Stimulated activated naive CD8-positive, alpha-beta T cell treated with anti-CD3 and anti-CD28 coated beads, Interleukin-15, Interleukin-2, amounts not matched to agents 100 U/mL and 50 U/mL, for 24 hours (primary cell): ENCODE measurements at regions not wholly inside any gene's neighbourhood (a gene's known extent, or its start where the extent isn't known, plus 50 kb on each side); places are given as distances from the start of the nearest gene placed in this dataset.

Experiments
- ATAC-seq: fragments of 150-1000 bp; cut with Tn5 transposase; one replicate; pipeline ENCODE4 v1.10.0; 2021
- DNase-seq: peaks from one replicate; pipeline ENCODE4 v3.0.0; 2021

DNA sequence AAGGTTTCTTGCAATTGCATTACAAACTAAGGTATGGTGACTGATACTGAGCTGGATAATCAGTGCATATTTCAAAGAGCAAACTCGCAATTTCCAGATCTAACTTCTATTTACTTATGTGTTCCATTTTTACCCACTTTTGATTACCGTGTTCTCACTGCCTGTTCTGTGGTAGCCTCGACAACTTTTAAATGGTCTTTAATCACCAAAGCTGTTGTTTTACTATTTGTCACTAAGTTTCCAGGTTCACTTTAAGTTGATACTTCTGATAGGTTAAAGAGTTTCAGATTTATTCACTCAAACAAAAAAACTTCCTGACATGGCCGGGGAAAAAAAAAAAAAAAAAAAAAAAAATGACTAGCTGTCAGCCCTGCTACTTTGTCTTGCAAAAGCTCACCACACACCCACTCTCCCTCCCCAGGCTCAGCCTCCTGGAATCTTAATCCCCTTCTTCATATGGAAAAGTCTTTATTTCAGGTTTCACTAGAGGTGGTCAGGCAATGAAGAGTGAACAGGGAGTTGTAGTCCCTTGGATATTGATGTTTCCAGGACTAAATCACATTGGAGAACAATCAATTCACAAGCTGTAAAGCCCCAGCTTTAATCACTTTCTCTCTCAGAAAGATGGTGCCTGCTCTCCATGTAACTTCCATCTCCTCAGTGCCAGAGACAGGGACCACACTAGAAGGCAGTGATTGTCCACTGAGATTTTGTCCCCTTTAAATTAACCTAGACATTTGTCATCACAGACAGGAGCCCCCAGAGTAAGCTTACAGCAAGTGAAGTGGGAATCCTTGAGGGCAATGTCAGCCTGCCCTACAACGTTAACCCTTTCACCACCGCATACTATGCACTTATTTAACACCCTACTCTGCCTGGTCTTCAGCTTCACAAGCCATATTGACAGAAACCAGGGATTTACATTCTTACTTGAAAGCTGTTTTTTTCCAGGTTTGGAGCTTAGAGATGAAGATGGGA lies 749.1 kb upstream of the SORCS1 start:
- DNase-seq (no peak), ATAC-seq (no peak)

DNA sequence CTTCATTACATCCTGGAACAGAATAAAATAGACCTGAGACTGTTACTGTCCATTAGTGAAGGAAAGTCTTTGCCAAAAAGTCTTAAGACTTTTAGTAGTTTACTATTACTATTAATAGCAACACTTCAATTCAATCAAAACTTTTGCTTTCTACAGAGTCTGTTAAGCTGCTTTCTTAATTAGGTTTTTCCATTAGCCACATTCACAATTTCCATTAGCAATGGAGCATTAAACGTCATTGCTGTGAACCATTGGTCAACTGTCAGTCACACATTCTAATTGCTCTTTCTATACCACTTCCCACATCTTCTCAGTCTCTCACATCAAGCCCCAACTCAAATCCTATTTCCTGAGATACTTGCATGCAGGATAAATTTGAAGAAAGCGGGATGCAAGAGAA lies 736.6 kb upstream of the SORCS1 start:
- DNase-seq (no peak), ATAC-seq (no peak)

- no peak for DNase-seq
- ATAC-seq = no peak
These were observed 735.6 kb upstream of the SORCS1 start for GRCh38 chr10:107900131-107900530.

DNA sequence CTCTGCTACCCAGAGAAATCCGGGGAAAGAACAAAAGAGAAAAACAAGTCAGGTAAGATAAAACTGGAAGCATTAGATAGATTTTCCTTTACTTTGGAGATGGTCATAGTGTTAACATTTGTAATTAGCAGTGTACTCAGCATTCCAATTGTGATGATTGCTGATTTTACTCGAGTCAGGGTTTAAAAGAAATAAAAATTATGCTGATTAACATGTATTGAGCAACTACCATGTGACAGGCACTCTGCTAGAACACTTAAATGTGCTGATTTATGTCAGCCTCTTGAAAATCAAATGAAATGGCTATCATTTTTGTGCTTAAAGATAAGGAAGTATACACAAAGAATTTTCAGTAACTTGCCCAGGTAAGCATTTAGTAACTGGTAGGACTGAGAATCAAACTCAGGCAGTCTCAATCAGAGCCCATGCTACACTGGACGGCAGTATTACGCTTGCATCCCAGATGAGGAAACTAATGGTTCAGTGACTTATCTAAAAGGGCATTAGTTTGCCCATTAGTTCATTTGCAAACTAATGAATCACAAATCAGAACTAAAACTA lies 735.1 kb upstream of the SORCS1 start:
- DNase-seq (no peak), ATAC-seq (no peak)

- DNase-seq (no peak), ATAC-seq (no peak)
These were observed 734.6 kb upstream of the SORCS1 start for GRCh38 chr10:107899075-107899474.

DNA sequence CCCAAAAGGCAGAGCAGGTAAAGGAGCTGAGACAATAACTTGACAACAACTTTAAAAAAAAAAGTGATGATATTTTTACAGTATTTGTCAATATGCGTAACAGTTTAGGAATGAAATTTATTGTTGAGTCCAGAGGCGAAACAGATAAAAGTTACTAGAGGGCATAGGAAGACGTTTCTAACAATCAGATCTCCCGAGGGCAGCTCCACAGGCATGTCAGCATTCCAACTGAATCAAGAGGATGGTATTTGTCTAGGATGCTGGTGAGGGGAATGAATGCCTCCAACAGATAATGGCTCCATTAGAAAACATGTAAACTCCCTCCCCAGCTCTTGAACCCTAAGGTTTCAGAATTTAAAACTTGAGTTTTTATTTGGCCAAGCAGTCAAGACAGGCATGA lies 733.9 kb upstream of the SORCS1 start:
- no peak for ATAC-seq
- no peak for DNase-seq

DNA sequence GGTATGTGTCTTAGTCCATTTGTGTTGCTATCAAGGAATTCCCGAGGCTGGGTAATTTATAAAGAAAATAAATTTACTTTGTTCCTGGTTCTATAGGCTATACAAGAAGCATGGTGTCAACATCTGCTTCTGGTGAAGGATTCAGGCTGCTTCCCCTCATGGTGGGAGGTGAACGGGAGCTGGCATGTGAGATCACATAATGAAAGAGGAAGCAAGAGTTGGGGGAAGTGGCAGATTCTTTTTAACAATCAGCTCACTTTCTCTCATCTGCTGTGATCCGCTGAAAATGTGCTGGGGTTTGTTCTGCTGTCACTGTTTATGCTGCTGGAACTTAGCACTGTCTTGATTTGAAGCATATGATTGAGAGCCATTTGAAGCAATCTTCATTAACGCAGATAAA lies 730.0 kb upstream of the SORCS1 start:
- ATAC-seq = no peak
- no peak for DNase-seq

- DNase-seq (no peak), ATAC-seq (no peak)
These were observed 724.6 kb upstream of the SORCS1 start for GRCh38 chr10:107889105-107889504.

GRCh38 chr10:107880185-107880584 lies 715.7 kb upstream of the SORCS1 start:
- DNase-seq (no peak), ATAC-seq (no peak)

DNA sequence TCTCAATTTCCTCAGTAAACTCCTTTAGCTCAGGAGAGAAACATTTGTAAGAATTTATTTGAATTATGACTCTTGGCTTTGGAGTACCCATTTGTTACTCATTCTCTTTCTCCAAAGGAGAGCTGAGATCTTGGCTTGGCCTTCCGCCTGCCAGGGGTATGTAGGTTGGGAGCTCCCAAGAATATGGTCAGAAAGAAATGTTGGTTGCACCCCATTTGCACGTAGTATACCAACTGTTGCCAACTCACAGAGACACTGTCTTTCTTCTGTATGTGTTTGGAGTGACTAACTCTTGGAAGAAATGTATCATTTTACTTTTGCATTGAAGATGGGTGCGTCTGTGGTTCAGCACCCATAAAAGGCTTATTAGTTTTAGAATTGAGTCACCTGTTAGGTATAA lies 708.5 kb upstream of the SORCS1 start:
- DNase-seq = no peak
- ATAC-seq = no peak

- no peak for ATAC-seq
- DNase-seq = no peak
These were observed 701.2 kb upstream of the SORCS1 start for GRCh38 chr10:107865691-107866090.

DNA sequence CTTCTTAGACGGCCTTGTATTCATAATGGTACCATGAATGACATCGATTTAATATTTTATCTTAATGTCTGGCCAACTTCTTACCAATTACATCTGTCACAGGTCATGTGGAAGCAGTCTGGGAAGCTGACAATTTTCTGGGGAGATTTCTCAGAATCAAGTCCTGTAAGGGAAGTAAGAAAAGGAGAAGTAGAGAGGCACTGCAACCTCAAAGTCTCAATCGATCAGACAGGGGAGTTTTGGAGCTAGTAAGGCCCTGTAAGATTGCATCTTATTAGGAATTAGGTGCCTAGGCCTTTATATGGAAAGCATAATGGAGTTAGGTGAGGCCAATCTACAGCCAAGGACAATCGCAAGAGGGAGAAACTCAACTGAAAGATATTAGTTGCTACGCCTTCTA lies 694.6 kb upstream of the SORCS1 start:
- ATAC-seq = no peak
- no peak for DNase-seq

DNA sequence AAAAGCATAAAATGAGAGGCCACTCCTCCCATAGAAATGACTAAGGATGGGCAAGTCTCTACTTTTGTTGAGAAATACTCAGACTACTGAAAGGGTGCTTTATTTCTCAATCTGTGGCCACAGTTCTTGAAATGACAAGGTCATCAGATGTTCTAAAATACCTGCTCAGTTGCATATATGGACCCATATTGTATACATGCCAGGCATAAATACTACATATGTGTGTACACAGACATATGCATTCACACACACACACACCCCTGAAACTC lies 691.5 kb upstream of the SORCS1 start:
- ATAC-seq (no peak), DNase-seq (no peak)

DNA sequence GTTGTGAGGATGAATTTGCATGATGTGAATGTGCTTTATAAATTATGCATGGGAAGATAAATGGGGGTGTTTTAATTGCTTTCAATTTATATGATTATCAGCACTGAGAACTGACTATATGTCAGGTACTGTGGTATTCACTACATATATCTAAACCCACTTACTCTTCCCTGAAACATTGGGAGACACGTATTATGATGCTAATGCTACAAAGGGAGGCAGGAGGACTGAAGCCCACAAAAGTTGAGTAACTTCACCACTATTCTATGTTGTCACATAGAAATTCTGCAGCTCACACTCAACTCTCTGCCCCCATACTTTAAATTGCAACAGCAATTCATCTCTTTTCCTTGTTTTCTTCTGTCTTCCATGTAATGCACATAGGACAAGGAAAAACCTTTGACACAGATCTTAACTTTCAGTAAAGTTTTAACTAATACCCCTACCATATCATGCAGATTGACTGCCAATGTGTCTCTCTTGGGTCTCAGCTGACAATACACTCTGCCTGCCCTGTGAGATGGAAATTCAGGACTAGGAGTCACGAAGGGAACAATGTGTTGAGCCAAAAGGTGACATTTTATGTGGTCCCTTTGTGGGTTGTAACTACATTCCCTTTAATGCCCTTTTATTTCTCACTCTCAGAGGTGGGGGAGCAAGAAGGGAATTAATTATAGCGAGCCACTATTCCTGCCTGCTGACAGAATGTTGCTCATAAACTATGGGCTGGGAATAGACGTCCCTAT lies 691.0 kb upstream of the SORCS1 start:
- ATAC-seq (no peak), DNase-seq (no peak)

DNA sequence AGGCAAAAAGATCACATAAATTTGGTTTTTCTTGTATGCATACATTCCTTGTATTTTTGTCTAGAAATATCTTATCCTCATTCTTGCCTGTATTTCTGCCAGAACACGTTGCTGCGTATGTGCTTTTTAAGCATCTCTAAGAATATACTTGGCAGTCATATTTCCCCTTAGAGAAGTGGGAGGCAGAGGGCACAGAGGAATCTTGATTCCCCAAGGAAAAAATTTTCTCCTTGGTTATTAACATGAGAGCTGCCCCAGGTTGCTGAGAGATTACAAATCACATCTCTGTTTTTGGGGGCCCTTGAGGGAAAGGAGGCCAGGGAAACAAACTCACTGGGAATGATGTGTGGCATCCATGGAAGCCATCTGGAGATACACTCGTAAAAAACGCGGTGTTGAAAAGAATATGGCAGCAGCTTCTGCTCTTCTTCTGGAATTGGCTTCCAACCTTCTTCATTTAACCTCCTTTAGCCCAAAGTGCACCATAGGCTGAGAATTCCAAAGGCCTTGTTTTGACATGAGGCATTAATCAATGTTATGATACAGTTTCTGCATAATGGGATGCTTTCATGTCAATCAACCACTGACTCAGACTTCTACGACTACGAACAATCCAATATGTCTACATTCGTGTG lies 684.3 kb upstream of the SORCS1 start:
- no peak for ATAC-seq
- no peak for DNase-seq

DNA sequence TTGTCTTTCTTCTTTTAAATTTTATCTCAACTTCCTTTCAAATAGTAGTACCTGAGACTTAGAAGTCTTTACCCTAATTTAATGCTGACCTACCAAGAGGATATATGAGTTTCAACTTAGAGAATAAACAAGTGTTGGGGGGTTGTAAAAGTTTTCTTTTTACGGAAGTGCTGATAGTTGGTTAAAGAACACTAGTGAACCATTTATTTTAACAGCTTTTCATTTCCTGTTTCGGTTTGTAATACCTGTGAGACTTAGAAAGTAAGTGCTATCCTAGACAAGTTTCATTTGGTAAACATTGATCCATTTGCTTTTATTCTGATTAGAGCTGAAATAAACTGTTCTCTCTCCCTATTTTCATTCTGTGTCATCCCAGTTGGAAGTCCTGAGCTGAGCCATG lies 683.1 kb upstream of the SORCS1 start:
- ATAC-seq (no peak), DNase-seq (no peak)

GRCh38 chr10:107834706-107835105 lies 670.2 kb upstream of the SORCS1 start:
- no peak for ATAC-seq
- no peak for DNase-seq

DNA sequence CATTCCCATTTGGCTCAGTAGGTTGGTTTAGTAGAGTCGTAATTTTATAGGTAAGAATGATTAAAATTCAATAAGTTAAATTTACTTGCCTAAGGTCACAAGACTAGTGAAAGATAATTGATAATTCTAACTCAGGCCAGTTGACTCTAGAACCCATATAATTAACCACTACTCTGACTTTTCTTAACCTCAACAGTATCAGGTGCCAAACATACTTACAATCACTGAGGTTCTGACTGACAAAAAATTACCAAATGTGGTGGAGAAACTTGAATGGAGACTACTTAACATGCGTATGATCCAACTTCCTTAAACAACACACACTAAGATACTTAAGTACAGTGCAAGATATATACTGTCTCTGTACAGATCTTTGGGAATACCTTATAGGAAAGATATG lies 667.3 kb upstream of the SORCS1 start:
- DNase-seq (no peak), ATAC-seq (no peak)

- no peak for DNase-seq
- ATAC-seq = no peak
These were observed 664.7 kb upstream of the SORCS1 start for GRCh38 chr10:107829161-107829560.

DNA sequence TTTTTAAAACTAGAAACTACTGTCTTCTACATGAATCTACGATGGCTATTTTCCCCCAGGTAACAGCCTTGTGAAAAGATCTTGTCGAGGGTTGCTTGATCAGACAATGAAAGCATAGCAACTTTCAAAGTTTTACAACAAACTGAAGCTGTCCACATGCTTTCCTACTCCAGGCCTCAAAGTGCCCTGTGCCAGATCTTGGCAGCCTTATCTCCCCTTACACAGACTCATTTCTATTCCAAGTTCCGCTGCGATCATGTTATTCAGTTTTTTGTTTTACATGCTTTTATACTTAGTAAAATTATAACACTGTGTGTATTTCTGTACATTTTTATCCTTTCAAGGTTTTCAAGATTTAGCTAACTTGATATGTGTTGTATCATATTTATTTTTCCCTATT lies 661.7 kb upstream of the SORCS1 start:
- ATAC-seq (no peak), DNase-seq (no peak)

GRCh38 chr10:107814865-107815487 lies 650.5 kb upstream of the SORCS1 start:
- ATAC-seq (no peak), DNase-seq (no peak)

- no peak for ATAC-seq
- no peak for DNase-seq
These were observed 649.1 kb upstream of the SORCS1 start for GRCh38 chr10:107813451-107814162.
